ENCODE measurements at regions not wholly inside any gene's neighbourhood (a gene's known extent, or its start where the extent isn't known, plus 50 kb on each side); places are given as distances from the start of the nearest gene placed in this dataset.
A peak's percentile ranks its signal among the peaks of the same experiment; 100 is the strongest.

DNA sequence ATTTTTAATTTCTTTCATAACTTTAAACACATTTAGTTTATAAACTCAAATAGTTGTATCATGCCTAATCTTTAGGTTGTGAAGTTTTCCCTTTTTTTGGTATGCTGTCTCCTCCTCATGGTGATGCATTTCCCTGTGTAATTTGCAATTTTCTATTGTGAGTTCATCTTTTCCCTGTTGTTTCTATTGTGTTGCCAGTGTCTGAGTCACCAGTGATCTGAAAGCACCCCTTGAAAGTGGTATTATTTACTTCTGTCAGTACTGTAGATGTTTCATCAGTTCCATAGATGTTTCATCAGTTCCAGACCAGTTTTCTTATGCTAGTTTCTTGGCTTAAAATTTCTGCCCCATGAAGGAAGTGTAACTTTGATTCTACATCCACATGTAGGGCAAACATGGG lies 80.6 kb downstream of the OXSM start (continued):
- TF ChIP-seq PAX8 (IDR thresholded peaks at IDR 0.05): no peak

- in situ Hi-C loops (cut with MboI) (no loop called here), intact Hi-C loops (cut with micrococcal nuclease; ENCODE audit: unreplicated experiment) (no loop called here)
- BruUV-seq (replicated peaks): no TSS peak
- CTCF ChIA-PET: interaction anchor here (0.8 to 1.4 kb wide), 6 partner anchors 9 to 225 kb away, joined by 3 to 6 read pairs (median 5); no protein-coding TSS in a partner anchor
- FAIRE-seq (peak; percentile 77), DNase-seq (ENCODE audit: low read depth, low spot score) (no peak), ATAC-seq (peak; percentile 93)
- SMC1A ChIA-PET (ENCODE audit: uncharacterized antibody, unreplicated experiment): interaction anchor here (0.8 to 2.3 kb wide), 6 partner anchors 13 to 224 kb away, joined by 3 to 12 read pairs (median 4); no protein-coding TSS in a partner anchor
- H2AFZ ChIP-seq (ENCODE audit: control insufficient read depth, low read depth, low read length): peak overlapping the region; percentile 29
- peak overlapping the region; percentile 82 for H3K4me2 ChIP-seq (ENCODE audit: control insufficient read depth, insufficient read depth)
- no peaks in the 10 kb centered on the region; the same call in none of the 3 replicates for H3K9me3 ChIP-seq (replicated peaks; ENCODE audit: control insufficient read depth, insufficient read depth, low read length)
- 1% methylated on average over 3 of the region's 3 CpGs for WGBS (ENCODE audit: insufficient coverage, insufficient replicate concordance, low lambda C conversion rate, missing lambda C conversion rate)
- TF ChIP-seq SMARCA5 (IDR thresholded peaks at IDR 0.05) (peak; percentile 38; the same call in 1 of the 2 replicates), ZNF217 (IDR thresholded peaks at IDR 0.05) (peak; percentile 16; the same call in 1 of the 2 replicates), MTA2 (IDR thresholded peaks at IDR 0.05; ENCODE audit: low read depth) (peak; percentile 56; the same call in 1 of the 2 replicates), RELA (IDR thresholded peaks at IDR 0.05; ENCODE audit: borderline replicate concordance, partially characterized antibody) (no peak), CHD2 (IDR thresholded peaks at IDR 0.05; ENCODE audit: borderline replicate concordance, low read depth, low read length) (no peak), NFIC (IDR thresholded peaks at IDR 0.05; ENCODE audit: low read depth, low read length) (0 out of 2 replicates have a peak, but pooled peaks have one; percentile 24), BCL11A (IDR thresholded peaks at IDR 0.05; ENCODE audit: low read depth, low read length) (0 out of 2 replicates have a peak, but pooled peaks have one; percentile 32)
- no peaks in the 10 kb centered on the region for H3K27me3 ChIP-seq (replicated peaks in 1 of 2; ENCODE audit: control insufficient read depth in 2 of 2, insufficient read depth in 2 of 2, low read length in 1 of 2)
- peaks cover 12% of the 10 kb centered on the region for H3K4me1 ChIP-seq (ENCODE audit: control insufficient read depth, insufficient read depth, low read length)
- no peaks in the 10 kb centered on the region for H3K79me2 ChIP-seq (ENCODE audit: control insufficient read depth, insufficient read depth, low read length)
- POLR2A ChIA-PET: interaction anchor here (1.1 kb wide), 2 partner anchors 92 to 99 kb away, joined by 3 read pairs; no protein-coding TSS in a partner anchor
- no peaks in the 10 kb centered on the region for H4K20me1 ChIP-seq (ENCODE audit: control insufficient read depth, insufficient read depth)
- peak overlapping the region; percentile 24; the same call in 1 of the 2 replicates for H3K9ac ChIP-seq (ENCODE audit: control insufficient read depth, insufficient read depth, low read length)
- no peak overlapping the region; the same call in 1 of the 2 replicates for H3K4me3 ChIP-seq
- H3K27ac ChIP-seq (ENCODE audit: control insufficient read depth, insufficient read depth): peak overlapping the region; percentile 22; the same call in 1 of the 2 replicates
- H3K36me3 ChIP-seq (ENCODE audit: control insufficient read depth in 2 of 2, insufficient read depth in 2 of 2, low read length in 1 of 2): no peaks in the 10 kb centered on the region
- RAD21 ChIA-PET (ENCODE audit: unreplicated experiment): interaction anchor here (0.7 to 1.7 kb wide), 4 partner anchors 12 to 225 kb away, joined by 3 to 6 read pairs (median 4); no protein-coding TSS in a partner anchor
Observed at GRCh38 chr3:25872200-25872877, 82.4 kb downstream of the OXSM start.
